GM12892 (cell line): ENCODE measurements at regions not wholly inside any gene's neighbourhood (a gene's known extent, or its start where the extent isn't known, plus 50 kb on each side); places are given as distances from the start of the nearest gene placed in this dataset.
"Not testable (repeated sequence)": the region's sequence is repeated elsewhere in the genome, so short reads cannot be mapped to it uniquely, and the experiment has no call there.

Experiments used
- DNase-seq: peaks from one replicate; pipeline ENCODE4 v3.0.0; 2011; ENCODE audit not compliant: insufficient read length
- FAIRE-seq: peaks from 2 replicates; lab custom pipeline; 2011; peaks lifted over from hg19 to GRCh38; lab: Jason Lieb, UNC
- POLR2A ChIP-seq: IDR thresholded peaks from 2 replicates; pipeline ENCODE4 v1.6.1; 2011; ENCODE audit warnings: low read depth, low read length, control low read depth
- POLR2AphosphoS5 ChIP-seq: IDR thresholded peaks from 2 replicates; pipeline ENCODE4 v1.6.1; 2011; ENCODE audit warnings: low read depth, low read length, control low read depth
- TAF1 ChIP-seq: IDR thresholded peaks from 2 replicates; pipeline ENCODE4 v1.6.1; 2011; ENCODE audit warnings: low read depth, mild to moderate bottlenecking, control low read depth, low read length, borderline replicate concordance

DNA sequence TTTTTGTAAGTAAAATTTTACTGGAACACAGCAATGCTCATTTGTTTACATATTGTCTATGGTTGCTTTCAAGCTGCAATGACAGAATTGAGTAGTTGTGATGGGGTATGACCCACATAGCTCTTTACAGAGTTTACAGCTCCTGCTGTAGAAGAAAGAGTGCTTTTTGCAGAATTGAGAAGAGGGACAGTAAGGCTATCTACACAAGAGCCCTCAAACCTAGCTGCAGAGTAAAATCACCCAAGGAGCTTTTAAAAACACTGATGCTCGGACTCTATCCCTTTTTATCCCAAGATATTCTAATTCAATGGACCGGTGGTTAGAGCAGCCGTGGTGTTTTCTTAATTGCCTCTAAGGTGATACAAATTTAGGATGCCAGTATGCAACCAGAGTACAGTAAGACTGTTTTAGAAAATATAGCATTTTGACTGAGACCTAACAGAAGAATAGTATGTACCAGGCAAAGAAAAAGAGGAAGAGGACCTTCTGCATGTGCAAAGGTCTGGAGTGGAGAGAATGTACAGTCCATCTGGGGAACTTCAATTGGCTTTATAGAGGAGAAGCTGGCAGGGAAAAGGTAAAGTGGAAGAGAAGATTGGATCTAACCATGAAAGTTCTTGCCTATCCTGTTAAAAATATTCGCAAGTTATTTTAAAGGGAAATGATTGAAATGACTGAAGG, 663.6 kb upstream of the CPEB2 start:
- DNase-seq: no peak
- TF ChIP-seq POLR2A (no peak), TAF1 (no peak), POLR2AphosphoS5 (no peak)
- no peak for FAIRE-seq

DNA sequence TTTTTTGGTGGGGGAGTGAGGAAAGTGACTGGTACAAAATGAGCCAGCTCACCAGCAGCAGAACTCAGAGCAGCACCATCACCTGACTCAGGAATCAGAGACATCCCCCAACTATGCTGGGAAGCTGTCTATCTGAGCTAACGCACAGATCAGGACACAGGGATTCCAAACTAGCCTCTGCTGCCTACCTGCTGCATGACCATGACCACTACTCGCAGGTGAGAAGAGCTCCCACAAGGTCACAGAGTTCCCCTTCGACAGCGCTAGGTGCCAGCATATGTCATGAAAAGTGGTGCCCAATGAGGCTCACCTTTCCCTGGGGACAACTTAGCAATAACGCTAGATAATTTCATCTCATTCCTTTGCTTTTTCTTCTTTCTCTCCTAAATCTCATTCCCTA, 662.6 kb upstream of the CPEB2 start:
- FAIRE-seq: no peak
- TF ChIP-seq TAF1 (no peak), POLR2A (no peak), POLR2AphosphoS5 (no peak)
- DNase-seq: no peak

DNA sequence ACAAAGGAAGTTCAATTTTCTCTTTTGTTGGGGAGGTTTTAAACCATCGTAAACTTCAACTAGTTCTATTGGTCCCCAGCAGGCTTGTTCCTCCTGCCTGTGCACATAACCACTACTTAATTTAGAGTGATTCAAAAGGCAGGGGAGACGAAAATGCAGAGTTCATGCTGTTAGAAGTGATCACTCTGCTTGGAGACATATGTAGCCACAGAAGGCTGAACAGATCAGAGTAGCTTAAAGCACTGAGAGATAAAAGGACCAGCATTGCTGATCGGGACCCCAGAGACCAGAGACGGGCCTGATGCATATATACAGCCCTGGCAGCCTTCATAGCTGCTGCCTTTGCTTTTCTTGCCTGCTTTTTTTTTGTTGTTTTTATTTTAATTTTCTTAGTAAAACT, 662.0 kb upstream of the CPEB2 start:
- FAIRE-seq: no peak
- DNase-seq: no peak
- TF ChIP-seq POLR2A (no peak), TAF1 (no peak), POLR2AphosphoS5 (no peak)

DNA sequence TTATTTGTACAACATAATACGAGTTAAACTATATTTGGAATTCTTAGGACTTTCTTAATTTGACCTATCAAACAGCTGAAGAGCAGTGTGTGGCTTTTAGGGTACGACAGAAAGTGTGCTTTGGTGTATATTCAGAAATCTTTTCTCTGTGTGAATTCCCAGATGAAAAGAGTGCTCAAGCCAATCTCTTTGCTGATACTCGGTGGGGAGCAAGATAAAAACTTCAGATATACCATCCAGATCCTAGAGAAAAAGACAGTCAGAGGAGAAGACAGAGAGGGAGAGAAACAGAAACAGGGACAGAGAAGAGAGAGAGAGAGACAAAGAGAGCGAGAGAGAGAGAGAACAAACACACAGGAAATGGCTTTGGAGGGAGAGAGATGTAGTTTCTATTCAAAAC, 658.3 kb upstream of the CPEB2 start:
- DNase-seq (no peak), FAIRE-seq (no peak)
- TF ChIP-seq POLR2AphosphoS5: no peak
- TF ChIP-seq TAF1: no peak
- no peak for TF ChIP-seq POLR2A

- DNase-seq (no peak), FAIRE-seq (no peak)
Observed at GRCh38 chr4:14345356-14345775, 656.9 kb upstream of the CPEB2 start.

GRCh38 chr4:14347526-14347925, 654.8 kb upstream of the CPEB2 start:
- TF ChIP-seq POLR2AphosphoS5 (no peak), TAF1 (no peak), POLR2A (no peak)
- FAIRE-seq: no peak
- no peak for DNase-seq

More at GRCh38 chr4:14345356-14345775, 656.9 kb upstream of the CPEB2 start:
- no peak for TF ChIP-seq TAF1

DNA sequence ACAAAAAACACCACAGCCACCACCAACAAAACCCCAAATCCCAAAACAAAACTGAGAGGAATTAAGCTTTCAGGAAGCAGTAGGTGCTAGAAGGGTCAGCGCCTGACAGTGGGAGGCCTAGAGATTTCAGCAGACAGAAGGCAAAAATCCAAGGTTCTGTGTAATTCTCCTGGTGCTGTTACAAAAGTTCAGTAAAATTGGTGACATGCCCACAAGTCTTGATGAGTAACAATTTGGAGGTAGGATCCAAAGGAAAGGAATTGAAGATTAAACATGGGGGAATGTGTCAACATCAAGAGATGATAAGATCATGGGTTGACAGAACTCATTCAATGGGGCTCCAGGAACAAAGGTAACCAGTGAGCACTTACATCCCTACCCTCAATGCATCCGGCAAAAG, 653.8 kb upstream of the CPEB2 start:
- DNase-seq (no peak), FAIRE-seq (no peak)
- TF ChIP-seq TAF1: no peak
- TF ChIP-seq POLR2A: no peak
- no peak for TF ChIP-seq POLR2AphosphoS5

DNA sequence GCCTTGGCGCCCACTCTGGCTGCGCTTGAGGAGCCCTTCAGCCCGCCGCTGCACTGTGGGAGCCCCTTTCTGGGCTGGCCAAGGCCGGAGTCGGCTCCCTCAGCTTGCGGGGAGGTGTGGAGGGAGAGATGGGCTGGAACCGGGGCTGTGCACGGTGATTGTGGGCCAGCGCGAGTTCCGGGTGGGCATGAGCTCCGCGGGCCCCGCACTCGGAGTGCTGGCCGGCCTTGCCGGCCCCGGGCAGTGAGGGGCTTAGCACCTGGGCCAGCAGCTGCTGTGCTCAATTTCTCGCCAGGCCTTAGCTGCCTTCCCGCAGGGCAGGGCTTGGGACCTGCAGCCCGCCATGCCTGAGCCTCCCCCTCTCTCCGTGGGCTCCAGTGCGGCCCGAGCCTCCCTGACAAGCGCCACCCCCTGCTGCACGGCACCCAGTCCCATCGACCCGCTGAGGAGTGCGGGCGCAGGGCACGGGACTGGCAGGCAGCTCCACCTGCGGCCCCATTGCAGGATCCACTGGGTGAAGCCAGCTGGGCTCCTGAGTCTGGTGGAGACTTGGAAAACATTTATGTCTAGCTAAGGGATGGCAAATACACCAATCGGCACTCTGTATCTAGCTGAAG, 643.6 kb upstream of the CPEB2 start:
- FAIRE-seq, DNase-seq: not testable (repeated sequence)

DNA sequence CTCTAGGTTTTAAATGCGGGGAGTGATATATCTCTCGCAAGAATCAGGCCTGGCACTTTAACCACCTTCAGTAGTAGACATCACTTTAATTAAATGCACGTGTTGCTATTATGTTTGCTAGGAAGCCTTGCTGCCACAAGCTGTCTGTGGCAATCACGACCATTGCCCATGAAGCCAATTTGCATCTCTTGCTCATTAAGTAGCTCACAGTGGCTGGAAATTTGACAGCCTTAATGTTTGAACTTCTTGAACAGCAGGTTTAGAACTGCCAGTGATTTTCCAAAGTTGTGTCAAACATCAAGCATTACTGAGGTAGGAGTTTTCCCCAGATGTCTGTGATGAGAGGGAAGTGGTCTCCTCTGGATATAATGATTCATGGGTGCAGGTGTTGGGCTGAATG, 642.3 kb upstream of the CPEB2 start:
- no peak for FAIRE-seq
- no peak for DNase-seq
- TF ChIP-seq POLR2A: no peak
- no peak for TF ChIP-seq TAF1
- no peak for TF ChIP-seq POLR2AphosphoS5

GRCh38 chr4:14361084-14361483, 641.2 kb upstream of the CPEB2 start:
- no peak for FAIRE-seq
- TF ChIP-seq TAF1 (no peak), POLR2AphosphoS5 (no peak)
- DNase-seq: no peak

DNA sequence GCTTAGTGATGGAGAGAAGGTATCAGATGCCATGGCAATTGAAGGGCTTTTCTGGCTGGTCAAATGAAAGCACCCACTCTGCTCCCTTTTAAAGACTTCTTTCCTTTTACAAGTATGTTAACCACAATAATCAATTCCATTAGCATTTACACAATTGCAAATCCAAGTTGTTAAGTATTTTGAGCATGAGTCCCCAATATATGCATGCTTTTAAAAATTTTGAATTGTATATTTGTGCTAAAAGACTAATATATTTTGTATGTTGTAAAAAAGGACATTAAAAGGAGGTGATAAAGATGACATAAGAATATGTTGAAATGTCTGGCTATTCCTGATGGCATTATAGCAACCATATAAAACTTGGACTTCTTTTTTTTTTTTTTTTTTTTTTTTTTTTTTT, 639.9 kb upstream of the CPEB2 start:
- no peak for TF ChIP-seq TAF1
- TF ChIP-seq POLR2A: no peak
- no peak for TF ChIP-seq POLR2AphosphoS5
- DNase-seq: no peak
- FAIRE-seq: no peak

DNA sequence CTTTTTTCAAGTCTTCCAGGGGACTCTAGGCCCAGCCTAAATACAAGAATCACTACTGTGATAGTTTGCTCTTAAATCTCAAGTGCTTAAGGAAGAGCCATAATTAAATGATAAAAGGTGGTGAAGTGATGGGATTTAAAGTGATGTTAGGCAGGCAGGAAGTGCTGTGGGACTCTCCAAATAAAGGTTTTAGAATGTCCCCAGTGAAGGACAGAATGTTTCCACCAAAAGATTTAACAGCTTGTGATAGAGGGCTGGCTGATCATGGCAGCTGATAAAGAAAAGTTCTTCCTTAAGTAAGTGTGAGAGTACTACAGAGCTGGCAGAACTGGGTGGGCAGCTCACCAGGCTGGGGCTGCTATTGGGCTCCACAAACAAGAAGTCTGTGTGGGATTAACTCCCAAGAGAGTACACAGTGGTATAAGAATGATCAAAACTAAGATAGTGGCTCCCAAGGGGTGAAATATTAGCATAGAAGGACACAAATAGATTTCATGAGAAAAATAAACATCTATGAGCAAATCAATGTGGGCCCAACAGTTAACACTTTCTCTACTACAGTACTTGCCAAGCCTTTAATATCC, 637.2 kb upstream of the CPEB2 start:
- TF ChIP-seq TAF1: no peak
- TF ChIP-seq POLR2AphosphoS5: no peak
- TF ChIP-seq POLR2A: no peak
- DNase-seq (no peak), FAIRE-seq (no peak)

DNA sequence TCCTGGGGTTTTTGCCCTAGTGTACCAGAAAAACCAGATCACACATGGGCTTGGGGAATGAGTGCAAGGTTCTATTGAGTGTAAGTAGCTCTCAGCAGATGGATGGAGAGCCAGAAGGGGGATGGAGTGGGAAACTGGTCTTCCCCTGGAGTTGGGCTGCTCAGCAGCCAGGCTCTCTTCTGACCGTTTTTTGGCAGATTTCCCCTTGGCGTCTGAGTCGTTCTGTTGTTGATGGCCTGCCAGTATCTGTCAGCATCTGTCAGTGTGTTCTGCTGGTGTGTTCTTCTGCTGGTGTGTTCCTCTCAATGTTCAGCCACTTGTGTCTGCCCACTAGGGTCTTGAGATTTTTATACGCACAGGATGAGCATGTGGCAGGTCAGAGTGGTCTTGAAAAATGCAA, 633.9 kb upstream of the CPEB2 start:
- DNase-seq (no peak), FAIRE-seq (no peak)
- TF ChIP-seq POLR2AphosphoS5 (no peak), TAF1 (no peak), POLR2A (no peak)
